ENCODE measurements at regions not wholly inside any gene's neighbourhood (a gene's known extent, or its start where the extent isn't known, plus 50 kb on each side); places are given as distances from the start of the nearest gene placed in this dataset.
"Not testable (repeated sequence)": the region's sequence is repeated elsewhere in the genome, so short reads cannot be mapped to it uniquely, and the experiment has no call there.

GRCh38 chr3:182501856-182502255, 291.4 kb upstream of the ATP11B start:
- no peak for DNase-seq (ENCODE audit: low read depth in 2 of 2)

GRCh38 chr3:182503401-182503800, 289.9 kb upstream of the ATP11B start:
- no peak for DNase-seq (ENCODE audit: low read depth in 2 of 2)

GRCh38 chr3:182508919-182509711, 284.2 kb upstream of the ATP11B start:
- DNase-seq (ENCODE audit: low read depth in 2 of 2): no peak

- no peak for DNase-seq (ENCODE audit: low read depth in 2 of 2)
These were observed 283.4 kb upstream of the ATP11B start for GRCh38 chr3:182509844-182510460.

- no peak for DNase-seq (ENCODE audit: low read depth in 2 of 2)
These were observed 278.9 kb upstream of the ATP11B start for GRCh38 chr3:182514236-182514964.

- no peak for DNase-seq (ENCODE audit: low read depth in 2 of 2)
These were observed 276.5 kb upstream of the ATP11B start for GRCh38 chr3:182516597-182517336.

- no peak for DNase-seq (ENCODE audit: low read depth in 2 of 2)
These were observed 273.7 kb upstream of the ATP11B start for GRCh38 chr3:182519569-182519968.

- no peak for DNase-seq (ENCODE audit: low read depth in 2 of 2)
These were observed 272.0 kb upstream of the ATP11B start for GRCh38 chr3:182521339-182521738.

GRCh38 chr3:182523424-182523823, 269.9 kb upstream of the ATP11B start:
- DNase-seq (ENCODE audit: low read depth in 2 of 2): not testable (repeated sequence)

GRCh38 chr3:182523836-182524235, 269.5 kb upstream of the ATP11B start:
- no peak for DNase-seq (ENCODE audit: low read depth in 2 of 2)

- DNase-seq (ENCODE audit: low read depth in 2 of 2): no peak
These were observed 268.4 kb upstream of the ATP11B start for GRCh38 chr3:182524711-182525401.

- no peak for DNase-seq (ENCODE audit: low read depth in 2 of 2)
These were observed 267.4 kb upstream of the ATP11B start for GRCh38 chr3:182525766-182526374.

- no peak for DNase-seq (ENCODE audit: low read depth in 2 of 2)
These were observed 265.6 kb upstream of the ATP11B start for GRCh38 chr3:182527745-182528144.

- DNase-seq (ENCODE audit: low read depth in 2 of 2): no peak
These were observed 263.0 kb upstream of the ATP11B start for GRCh38 chr3:182530316-182530715.

GRCh38 chr3:182533394-182533793, 259.9 kb upstream of the ATP11B start:
- DNase-seq (ENCODE audit: low read depth in 2 of 2): no peak

GRCh38 chr3:182544542-182544941, 248.8 kb upstream of the ATP11B start:
- DNase-seq (ENCODE audit: low read depth in 2 of 2): no peak

- no peak for DNase-seq (ENCODE audit: low read depth in 2 of 2)
These were observed 231.0 kb upstream of the ATP11B start for GRCh38 chr3:182562274-182562673.

GRCh38 chr3:182565916-182566796, 227.1 kb upstream of the ATP11B start:
- DNase-seq (ENCODE audit: low read depth in 2 of 2): no peak

GRCh38 chr3:182567700-182568099, 225.6 kb upstream of the ATP11B start:
- DNase-seq (ENCODE audit: low read depth in 2 of 2): no peak

- no peak for DNase-seq (ENCODE audit: low read depth in 2 of 2)
These were observed 225.0 kb upstream of the ATP11B start for GRCh38 chr3:182568261-182568660.
